WTC11 (cell line): ENCODE measurements at regions not wholly inside any gene's neighbourhood (a gene's known extent, or its start where the extent isn't known, plus 50 kb on each side); places are given as distances from the start of the nearest gene placed in this dataset.

Experiments used
- CBFB ChIP-seq: sonication (generic); formaldehyde crosslinking; IDR thresholded peaks from 2 replicates; pipeline ENCODE4 v1.8.1; 2022; ENCODE audit warnings: mild to moderate bottlenecking, low read depth, missing genetic modification reagents
- CREB1 ChIP-seq: sonication (generic); formaldehyde crosslinking; IDR thresholded peaks from 2 replicates; pipeline ENCODE4 v1.8.0; 2023; ENCODE audit warnings: mild to moderate bottlenecking, missing genetic modification reagents
- CTCF ChIP-seq: fragments of 200-600 bp; IDR thresholded peaks from 2 replicates; pipeline ENCODE4 v1.8.0; 2022; ENCODE audit warnings: antibody characterized with exemption
- EMX1 ChIP-seq: fragments of 250-450 bp; sonication (Bioruptor Pico); IDR thresholded peaks from 2 replicates; pipeline ENCODE4 v1.8.0; 2021; ENCODE audit warnings: mild to moderate bottlenecking
- GABPB1 ChIP-seq: sonication (generic); formaldehyde crosslinking; IDR thresholded peaks from 2 replicates; pipeline ENCODE4 v1.8.1; 2023; ENCODE audit warnings: mild to moderate bottlenecking, missing genetic modification reagents
- MAX ChIP-seq: sonication (generic); formaldehyde crosslinking; IDR thresholded peaks from 2 replicates; pipeline ENCODE4 v1.8.0; 2022; ENCODE audit warnings: mild to moderate bottlenecking, missing genetic modification reagents
- SP1 ChIP-seq: sonication (generic); formaldehyde crosslinking; conservative IDR thresholded peaks from 2 replicates; pipeline ENCODE4 v1.8.1; 2022; ENCODE audit warnings: missing genetic modification reagents
- TCF7 ChIP-seq: sonication (generic); formaldehyde crosslinking; IDR thresholded peaks from 2 replicates; pipeline ENCODE4 v1.8.0; 2022; ENCODE audit warnings: mild to moderate bottlenecking, low read depth, missing genetic modification reagents, moderate library complexity
- ZBTB43 ChIP-seq: sonication (generic); formaldehyde crosslinking; IDR thresholded peaks from 2 replicates; pipeline ENCODE4 v1.8.1; 2023; ENCODE audit warnings: mild to moderate bottlenecking, missing genetic modification reagents
- ZNF512 ChIP-seq: sonication (generic); formaldehyde crosslinking; IDR thresholded peaks from 2 replicates; pipeline ENCODE4 v1.8.1; 2022; ENCODE audit warnings: missing genetic modification reagents, borderline replicate concordance

- TF ChIP-seq ZBTB43 (CRISPR knock-in tag) (no peak), MAX (CRISPR knock-in tag) (no peak), CREB1 (no peak), CBFB (CRISPR knock-in tag) (no peak), CTCF (no peak), GABPB1 (CRISPR knock-in tag) (no peak), EMX1 (no peak), ZNF512 (CRISPR knock-in tag) (no peak), SP1 (CRISPR knock-in tag) (no peak), TCF7 (CRISPR knock-in tag) (no peak)
Measured at GRCh38 chr20:24207803-24208300, 219.3 kb upstream of the GGTLC1 start.
